ENCODE measurements at regions not wholly inside any gene's neighbourhood (a gene's known extent, or its start where the extent isn't known, plus 50 kb on each side); places are given as distances from the start of the nearest gene placed in this dataset.
A peak's percentile ranks its signal among the peaks of the same experiment; 100 is the strongest.

- TF ChIP-seq ZNF513 (CRISPR knock-in tag; conservative IDR thresholded peaks at IDR 0.05), result no peak
- TF ChIP-seq E2F2 (CRISPR knock-in tag; IDR thresholded peaks at IDR 0.05; ENCODE audit: borderline replicate concordance), result no peak
- TF ChIP-seq HNF4A (CRISPR knock-in tag; IDR thresholded peaks at IDR 0.05), result peak; percentile 49
- TF ChIP-seq ZNF12 (CRISPR knock-in tag; IDR thresholded peaks at IDR 0.05), result no peak
- TF ChIP-seq TEAD3 (CRISPR knock-in tag; optimal IDR thresholded peaks at IDR 0.05; ENCODE audit: borderline replicate concordance), result peak; percentile 36
- no peak for TF ChIP-seq ZNF24 (IDR thresholded peaks at IDR 0.05)
- peak; percentile 74 for TF ChIP-seq ARID3A (IDR thresholded peaks at IDR 0.05; ENCODE audit: low read depth, low read length)
- TF ChIP-seq ZNF292 (CRISPR knock-in tag; IDR thresholded peaks at IDR 0.05; ENCODE audit: borderline replicate concordance, low read depth), result peak; percentile 43; the same call in 1 of the 2 replicates
- TF ChIP-seq ZZZ3 (CRISPR knock-in tag; IDR thresholded peaks at IDR 0.05; ENCODE audit: borderline replicate concordance), result no peak
- TF ChIP-seq NCOA2 (CRISPR knock-in tag; IDR thresholded peaks at IDR 0.05), result peak; percentile 34; the same call in 1 of the 2 replicates
- TF ChIP-seq ZNF17 (CRISPR knock-in tag; IDR thresholded peaks at IDR 0.05), result no peak
- TF ChIP-seq TRAFD1 (CRISPR knock-in tag; IDR thresholded peaks at IDR 0.05; ENCODE audit: borderline replicate concordance), result no peak
- no peak for TF ChIP-seq PLRG1 (conservative IDR thresholded peaks at IDR 0.05)
- no peak for TF ChIP-seq ZNF747 (CRISPR knock-in tag; IDR thresholded peaks at IDR 0.05; ENCODE audit: borderline replicate concordance)
- TF ChIP-seq PHF20 (CRISPR knock-in tag; IDR thresholded peaks at IDR 0.05), result no peak
- TF ChIP-seq ZNF567 (CRISPR knock-in tag; IDR thresholded peaks at IDR 0.05; ENCODE audit: borderline replicate concordance), result no peak
- no peak for TF ChIP-seq ZNF318 (CRISPR knock-in tag; IDR thresholded peaks at IDR 0.05)
Observed at GRCh38 chr1:116261227-116261626, 111.8 kb upstream of the ATP1A1 start (continued).
